NCI-H2029 (cell line): ENCODE measurements at regions not wholly inside any gene's neighbourhood (a gene's known extent, or its start where the extent isn't known, plus 50 kb on each side); places are given as distances from the start of the nearest gene placed in this dataset.
A peak's percentile ranks its signal among the peaks of the same experiment; 100 is the strongest.

Experiments
- DNase-seq: peaks from one replicate; lab custom pipeline; 2025; lab: John Stamatoyannopoulos, UW

DNA sequence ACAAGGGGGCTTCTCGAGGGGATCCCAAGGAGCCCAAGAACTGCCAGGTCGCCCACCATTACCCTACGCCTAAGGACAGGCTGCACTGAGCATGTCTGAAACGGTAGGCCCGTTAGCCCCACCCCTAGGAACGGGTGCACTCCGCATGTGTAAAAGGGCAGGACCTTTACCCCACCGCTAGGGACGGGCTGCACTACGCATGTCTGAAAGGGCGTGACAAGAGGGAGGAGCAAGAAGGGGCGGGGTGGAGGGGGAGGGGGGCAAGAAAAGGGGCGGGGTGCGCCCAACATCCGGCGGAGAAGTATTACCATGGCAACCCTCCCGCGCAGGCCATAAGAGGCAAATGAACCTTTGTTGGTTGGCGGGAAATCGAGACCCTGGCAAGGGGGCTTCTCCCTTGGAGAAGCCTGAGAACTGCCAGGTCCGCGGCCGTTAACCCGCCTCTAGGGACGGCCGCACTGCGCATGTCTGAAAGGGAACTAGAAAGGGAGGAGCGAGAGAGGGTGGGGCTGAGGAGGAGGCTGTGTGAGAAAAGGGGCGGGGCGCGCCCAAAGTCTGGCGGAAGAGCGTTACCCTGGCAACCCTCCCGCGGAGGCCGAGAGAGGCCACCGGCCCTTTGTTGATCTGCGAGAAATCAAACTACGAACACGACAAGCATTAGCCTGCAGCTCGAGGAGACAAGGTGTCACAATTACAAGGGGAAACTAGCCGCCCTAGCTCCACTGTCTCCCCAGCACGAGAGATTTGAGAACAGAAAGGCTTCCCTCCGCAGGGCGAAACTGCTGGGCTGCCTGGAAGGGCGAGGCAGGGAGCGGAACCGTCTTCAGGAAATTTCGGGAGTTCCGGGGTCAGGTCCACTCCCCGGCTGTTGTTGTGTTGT is 2046.8 kb downstream of the TP53TG3F start:
- peak; percentile 92 for DNase-seq

DNA sequence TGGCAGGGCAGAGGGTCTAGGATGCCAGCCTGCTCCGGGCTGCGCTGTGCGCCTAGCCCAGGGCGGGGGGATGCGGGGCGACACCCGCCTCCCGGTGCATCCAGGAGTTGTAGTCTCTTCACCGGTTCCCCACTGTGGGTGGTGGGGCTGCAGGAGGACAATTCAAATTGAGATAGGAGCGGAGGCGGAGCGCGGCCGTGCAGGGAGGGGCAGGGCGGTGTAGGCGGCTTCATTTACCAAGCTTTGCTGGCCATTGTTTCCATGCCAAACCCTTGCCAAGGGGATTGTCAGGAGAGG is 2047.4 kb downstream of the TP53TG3F start:
- DNase-seq = peak; percentile 39

DNA sequence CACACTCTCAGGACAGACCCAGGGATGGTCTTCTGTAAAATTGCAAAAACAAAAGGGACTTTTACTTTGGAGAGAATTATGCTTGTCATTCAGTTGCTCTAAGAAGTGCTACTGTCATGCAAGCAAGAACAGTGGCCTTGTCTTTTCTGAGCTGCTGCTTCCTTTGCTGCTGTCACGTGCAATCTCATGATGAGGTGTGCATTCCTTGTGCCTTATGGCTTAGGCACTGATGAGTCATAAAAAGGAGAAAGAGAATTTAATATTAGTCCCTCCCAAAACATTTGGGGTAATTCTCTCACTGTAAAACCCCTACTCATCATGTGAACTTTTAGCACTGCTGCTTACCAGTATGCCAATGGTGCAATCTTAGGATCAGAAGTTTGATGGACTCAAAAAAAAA is 2051.3 kb downstream of the TP53TG3F start:
- DNase-seq = peak; percentile 24

DNA sequence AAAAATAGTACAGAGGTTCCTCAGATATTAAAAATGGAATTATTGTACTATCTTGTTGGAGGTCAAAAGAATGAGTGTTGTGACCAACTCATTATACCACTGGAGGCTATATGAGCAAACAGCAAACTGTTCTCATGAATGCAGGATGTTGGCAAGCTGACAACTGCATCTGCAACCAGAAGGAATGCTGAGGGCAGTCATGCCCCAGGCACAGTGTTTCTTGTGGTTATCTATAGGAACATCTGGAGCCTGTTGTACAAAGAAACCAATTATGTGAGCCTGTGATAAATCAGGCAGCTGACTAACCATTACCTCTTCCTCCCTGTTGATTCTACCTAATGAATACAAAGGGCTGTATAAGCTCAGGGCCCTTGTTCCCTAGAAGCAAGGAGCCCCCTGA is 2057.1 kb downstream of the TP53TG3F start:
- no peak for DNase-seq

DNA sequence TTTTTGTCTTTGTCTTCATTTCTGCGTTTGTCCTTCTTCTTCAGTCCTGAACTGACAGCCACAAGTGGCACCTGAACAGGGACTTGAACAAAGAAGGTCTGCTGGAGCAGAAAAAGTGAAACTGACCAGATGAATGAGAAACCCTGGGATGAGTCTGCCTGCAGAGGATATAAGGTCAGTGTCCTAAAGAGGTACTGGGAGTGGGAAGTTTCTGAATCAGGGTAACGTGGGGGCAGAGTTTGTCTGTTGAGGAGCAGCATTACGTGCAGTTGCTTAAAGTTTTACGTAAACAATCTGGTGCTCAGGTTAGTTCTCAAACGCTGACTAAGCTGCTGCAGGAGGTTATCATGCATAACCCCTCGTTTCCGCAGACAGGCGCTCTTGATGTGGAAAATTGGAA is 2057.6 kb downstream of the TP53TG3F start:
- no peak for DNase-seq

DNA sequence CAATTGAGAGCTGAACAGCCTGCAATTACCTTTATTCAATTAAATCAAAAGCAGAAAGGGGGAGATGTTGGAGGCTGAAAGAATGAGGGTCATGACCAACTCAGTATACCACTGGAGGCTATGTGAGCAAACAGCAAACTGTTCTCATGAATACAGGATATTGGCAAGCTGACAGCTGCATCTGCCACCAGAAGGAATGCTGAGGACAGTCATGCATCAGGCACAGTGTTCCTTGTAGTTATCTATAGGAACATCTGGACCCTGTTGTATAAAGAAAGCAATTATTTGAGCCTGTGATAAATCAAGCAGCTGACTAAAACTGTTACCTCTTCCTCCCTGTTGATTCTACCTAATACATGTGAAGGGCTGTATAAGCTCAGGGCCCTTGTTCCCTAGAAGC is 2064.6 kb downstream of the TP53TG3F start:
- peak; percentile 11 for DNase-seq

DNA sequence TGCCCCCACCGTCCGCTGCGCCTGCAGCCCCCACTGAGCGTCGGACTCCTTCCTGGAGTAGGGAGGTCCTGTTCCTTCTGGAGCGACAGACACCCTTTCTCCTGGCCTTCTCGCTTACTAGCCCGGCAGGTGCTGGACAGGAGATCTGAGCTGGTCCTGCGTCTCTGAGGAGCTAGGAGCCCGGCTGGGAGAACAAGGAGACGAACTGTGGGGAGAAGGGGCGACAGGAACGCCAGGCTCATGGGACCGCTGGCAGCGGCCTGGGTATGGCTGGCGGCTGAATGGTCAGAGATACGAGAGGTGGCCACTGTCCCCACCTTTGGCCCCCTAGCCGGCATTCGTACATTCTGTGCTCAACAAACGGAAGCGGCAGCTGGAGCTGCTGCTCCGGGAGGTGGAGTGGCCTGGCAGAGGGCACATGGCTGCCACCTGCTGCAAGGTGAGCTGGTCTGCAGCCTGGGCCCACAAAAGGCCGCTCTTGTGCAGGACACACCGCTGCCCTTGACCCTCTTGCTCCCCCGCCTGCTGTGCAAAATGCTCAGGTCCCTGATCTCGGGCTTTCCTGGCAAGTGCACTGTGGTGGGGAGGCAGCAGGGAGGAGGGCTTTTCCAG is 2066.7 kb downstream of the TP53TG3F start:
- peak; percentile 53 for DNase-seq

DNA sequence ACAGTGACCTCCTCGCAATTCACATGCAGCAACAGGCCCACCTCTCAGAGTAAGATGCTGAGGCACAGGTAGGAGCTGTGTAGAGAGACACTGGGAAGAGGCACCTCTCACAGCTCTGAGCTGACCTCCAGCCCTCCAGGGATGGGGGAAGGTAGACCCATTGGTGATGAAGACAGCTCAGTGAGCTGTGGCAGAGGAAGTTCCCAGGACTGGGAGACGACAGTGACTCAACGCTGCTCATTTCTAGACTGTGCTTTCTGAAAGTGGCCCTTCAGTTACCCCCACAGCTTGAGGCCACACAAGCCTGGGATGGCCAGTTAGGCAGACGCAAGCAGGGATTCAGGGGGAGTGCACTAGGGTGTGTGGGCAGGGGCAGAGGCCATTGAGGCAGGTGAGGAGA is 2073.2 kb downstream of the TP53TG3F start:
- DNase-seq = no peak

DNA sequence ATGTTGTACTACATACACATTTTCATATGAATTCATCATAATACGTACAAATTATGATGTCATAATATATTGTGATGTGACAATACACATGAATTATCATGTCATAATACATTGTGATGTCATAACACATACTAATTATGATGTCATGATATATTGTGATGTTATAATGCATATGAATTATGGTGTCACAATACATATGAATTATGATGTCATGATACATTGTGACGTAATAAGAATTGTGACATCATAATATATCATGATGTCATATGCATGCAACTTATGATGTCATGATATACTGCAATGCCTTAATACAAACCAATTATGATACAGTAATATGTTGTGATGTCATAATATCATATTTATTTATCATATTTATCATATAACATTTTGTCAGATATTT is 2074.3 kb downstream of the TP53TG3F start:
- DNase-seq = no peak

DNA sequence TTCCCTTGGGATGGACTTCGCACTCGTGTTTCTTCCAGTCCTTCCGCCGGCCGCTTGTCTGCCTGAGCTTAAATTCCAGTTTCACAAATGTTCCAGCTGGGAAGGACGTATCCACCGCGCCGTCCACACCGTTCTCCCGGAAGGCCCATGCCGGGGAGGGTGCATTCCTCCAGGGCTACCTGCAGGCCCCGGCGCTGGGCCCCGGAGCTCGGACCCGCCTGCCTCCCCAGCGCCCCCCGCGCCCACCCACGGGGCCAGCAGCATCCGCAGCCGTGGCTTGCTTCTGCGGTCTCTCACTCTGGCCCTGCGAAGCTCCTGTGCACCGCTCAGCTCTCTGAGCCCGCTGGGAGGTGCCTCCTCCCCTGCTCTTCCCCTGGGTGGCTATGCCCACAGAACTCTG is 2084.1 kb downstream of the TP53TG3F start:
- no peak for DNase-seq

DNA sequence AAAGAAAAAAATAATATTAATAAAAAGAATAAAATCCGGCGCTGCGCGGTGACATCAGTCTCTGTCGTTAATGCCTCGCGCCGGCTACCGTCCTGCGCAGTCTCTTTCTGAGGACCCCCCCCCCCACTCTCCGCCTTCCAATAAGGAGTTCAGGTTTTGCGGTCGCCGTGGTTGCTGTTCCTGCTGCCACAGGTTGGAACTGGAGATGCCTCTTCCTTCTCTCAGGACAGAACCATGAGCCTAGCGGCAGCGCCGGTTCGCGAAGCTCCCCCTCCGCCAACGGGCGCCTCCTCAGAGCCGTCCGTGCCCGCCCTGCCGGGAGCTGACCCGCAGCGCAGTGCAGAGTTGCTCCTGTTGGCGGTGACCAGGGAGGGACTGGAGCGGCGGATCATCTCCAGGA is 2093.4 kb downstream of the TP53TG3F start:
- DNase-seq = peak; percentile 11

DNA sequence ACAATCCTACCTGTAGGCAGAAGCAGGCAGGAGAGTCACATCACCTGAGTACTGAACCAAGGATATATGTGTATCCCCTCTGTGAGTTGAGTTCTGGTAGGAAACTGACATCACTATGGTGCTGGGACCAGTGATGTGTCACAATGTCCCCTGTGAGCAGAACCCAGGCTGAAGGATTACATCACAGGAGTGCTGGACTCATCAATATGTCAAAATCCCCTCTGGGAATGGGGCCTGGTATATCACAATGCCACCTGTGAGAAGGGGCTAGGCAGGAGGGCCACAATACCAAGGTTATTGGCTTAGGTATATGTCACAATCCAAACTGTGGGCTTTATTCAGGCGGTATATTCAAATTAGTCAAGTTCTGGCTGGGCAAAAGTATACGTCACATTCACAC is 2098.3 kb downstream of the TP53TG3F start:
- DNase-seq = no peak

DNA sequence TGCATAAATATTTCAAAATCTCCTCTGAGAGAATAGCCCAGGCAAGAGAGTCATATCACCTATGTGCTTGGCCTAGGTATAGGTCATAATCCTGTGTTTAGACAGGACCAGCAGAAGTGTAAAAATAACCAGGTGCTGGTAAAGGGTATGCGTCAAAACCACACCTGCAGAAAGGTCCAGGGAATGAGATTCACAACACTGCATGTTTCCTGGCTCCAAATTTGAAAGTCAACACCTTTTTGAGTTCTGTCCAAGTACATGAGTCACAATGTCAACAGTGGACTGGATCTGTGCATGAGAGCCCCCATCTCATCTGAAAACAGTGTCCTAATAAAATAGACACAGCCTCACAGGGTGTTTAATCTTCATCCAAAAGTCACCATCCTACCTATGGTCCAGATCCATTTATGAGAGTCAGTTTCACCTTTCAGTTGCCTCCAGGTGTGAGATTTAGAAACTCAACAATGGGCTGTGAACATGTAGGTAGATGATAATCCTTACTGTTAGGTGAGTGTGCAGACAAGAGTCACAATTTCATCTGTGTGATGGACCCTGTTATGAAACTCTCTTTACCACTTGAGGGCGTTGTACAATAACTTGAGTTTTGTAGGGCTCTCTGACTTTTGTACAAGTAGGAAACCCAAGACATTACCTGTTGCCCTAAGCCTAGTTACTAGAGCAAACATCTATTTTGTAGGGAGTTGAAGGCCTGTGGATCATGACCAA is 2100.7 kb downstream of the TP53TG3F start:
- DNase-seq = peak; percentile 62

DNA sequence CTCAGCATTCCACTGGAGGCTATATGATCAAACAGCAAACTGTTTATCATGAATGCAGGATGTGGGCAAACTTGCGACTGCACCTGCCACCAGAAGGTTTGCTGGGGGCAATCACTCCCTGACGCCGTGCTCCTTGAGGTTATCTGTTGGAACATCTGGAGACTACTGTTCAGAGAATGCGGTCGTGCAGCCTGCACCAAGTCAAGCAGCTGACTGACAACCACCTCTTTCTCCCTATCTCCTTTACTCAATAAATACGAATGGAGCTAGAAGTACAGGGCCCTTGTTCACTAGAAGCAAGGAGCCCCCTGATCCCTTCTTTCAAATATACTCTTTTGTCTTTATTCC is 2101.2 kb downstream of the TP53TG3F start:
- DNase-seq = no peak

DNA sequence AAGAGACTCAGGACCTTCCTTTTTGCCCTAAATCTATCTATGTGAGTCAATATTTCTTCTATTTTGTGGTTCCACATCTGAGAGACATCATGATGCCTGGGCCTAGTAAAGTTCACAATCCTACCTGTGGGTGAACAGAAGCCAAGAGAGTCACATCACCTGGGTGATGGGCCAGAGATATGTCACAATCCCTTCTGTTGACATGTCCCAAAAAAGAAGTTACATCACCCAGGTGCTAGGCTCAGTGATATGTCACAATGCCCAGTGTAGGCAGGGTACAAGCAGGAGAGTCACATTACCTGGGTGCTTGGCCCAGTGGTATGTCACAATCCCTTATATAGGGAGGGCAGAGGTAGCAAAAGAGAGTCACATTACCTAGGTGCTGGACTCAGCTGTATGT is 2101.9 kb downstream of the TP53TG3F start:
- no peak for DNase-seq

DNA sequence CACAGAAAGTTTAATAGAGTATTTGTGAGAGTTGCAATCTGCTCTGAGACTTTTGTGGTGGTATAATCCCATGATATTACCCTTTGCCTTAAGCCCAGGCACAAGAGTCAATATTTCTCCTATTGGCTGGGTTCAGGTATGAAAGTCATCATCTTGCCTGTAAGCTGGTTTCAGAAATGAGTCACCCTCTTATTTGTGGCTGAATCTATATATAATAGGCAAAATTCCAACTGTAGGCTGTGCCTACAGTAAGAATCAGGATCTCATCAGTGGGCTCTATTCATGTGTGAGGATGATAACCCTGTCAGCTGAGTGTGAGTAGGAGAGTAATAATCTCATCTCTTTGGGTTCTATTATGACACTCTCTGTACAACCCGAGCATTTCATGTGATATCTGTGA is 2103.1 kb downstream of the TP53TG3F start:
- DNase-seq = no peak

DNA sequence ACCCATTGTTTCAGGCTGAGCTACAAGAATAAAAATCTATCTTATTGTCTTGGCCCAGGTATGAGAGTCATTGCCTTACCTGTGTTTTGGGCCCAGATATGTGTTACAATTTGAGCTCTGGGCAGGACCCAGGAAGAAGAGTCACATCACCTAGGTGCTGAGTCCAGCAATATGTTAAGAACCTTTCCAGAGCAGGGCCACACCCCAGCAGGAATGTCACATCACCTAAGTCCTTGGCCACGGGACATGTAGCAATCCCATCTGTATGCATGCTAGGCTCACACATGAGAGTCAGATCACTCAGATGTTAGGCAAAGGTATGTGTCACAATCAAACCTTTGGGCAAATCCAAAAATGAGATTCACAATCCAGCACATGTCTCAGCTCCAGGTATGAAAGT is 2103.5 kb downstream of the TP53TG3F start:
- no peak for DNase-seq

DNA sequence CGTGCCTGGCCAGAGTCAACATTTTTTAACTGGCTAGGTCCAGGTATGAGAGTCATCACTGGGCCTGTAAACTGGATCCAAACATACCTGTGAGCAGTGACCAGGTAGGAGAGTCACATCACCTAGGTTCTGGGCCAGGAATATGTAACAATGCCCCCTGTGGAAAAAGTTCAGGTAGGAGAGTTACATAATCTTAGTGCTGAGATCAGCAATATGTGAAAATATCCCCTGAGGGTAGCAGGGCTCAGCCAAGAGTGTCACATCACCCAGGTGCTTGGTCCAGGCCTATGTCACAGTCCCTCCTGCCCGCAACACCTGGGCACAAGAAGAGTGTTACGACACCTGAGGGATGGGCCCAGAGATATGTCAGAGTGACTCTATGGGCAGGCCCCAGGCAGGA is 2104.7 kb downstream of the TP53TG3F start:
- no peak for DNase-seq

DNA sequence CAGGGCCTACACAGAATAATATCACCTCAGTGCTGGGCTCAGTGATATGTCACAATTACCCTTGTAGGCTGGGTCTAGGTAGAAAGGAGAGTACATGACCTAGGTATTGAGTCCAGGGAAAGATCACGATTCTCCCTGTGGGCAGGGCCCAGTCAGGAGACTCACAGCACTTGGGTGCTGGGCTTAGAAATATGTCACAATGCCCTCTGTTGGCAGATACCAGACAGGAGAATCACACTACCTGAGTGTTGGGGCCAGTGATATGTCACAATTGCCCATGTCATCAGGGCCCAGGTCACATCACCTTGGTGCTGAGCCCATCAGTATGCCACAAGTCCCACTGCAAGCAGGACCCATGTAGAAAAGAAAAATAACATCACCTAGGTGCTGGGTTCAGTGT is 2105.5 kb downstream of the TP53TG3F start:
- no peak for DNase-seq

DNA sequence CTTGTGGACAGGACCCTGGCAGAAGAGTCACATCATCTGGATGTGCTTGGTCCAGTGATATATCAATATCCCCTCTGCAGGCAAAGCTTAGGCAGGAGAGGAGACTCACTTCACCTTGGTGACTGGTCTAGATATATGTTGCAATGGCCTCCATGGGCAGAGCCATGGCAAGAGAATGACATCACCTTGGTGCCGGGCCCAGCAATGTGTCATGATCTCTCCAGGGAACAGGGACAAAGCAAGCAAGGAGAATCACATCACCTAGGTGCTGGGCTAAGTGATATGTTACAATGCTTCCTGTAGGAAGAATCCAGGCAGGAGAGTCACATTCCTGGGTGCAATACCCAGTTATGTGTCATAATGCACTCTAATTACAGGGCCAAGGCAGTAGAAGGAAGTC is 2106.2 kb downstream of the TP53TG3F start:
- no peak for DNase-seq

DNA sequence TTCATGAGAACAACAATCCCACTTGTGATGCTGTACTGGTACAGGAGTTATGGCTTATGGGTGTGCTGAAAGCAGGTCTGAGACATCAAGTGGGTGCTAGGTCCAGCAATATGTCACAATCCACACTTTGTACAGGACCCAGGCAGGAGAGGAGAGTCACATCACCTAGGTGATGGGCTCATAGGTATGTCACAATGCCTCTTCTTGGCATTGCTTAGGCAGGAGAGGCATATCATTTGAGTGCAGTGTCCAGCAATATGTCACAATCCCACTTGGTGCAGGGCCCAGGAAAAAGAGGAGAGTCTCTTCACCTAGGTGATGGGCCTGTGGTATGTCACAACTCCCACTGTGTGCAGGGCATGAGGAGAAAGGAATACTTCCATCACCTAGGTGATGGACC is 2110.0 kb downstream of the TP53TG3F start:
- DNase-seq = no peak

DNA sequence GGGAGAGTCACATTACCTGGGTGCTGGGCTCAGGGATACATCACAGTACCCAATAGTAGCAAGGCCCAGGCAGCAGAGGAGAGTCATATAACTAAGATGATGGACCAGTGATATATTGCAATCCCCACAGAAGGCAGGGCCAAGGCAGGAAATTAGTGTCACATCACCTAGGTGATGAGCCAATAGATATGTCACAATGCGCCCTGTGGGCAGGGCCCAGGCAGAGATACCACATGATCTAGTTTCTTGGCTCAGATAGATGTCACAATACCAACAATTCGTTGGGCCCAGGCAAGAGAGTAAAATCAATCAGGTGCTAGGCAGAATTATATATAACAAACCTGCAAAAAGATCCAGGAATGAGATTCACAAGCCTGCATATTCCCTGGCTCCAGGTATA is 2111.5 kb downstream of the TP53TG3F start:
- no peak for DNase-seq

DNA sequence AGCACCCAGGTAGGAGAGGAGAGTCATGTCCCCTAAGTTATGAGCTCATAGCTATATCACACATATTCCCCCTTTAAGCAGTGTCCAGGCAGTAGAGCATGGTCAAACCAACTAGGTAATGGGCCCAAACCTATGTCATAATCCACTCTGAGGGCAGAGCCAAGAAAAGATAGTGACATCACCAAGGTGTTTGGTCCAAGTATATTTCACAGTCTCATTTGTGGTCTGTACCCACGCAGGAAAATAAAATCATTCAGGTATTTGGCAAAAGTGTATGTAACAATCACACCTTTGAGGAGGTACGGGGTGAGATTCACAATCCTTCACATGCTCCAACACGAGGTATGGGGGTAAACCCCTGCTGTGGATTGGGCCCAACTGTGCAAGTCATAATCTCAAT is 2112.8 kb downstream of the TP53TG3F start:
- no peak for DNase-seq
